GM18499 (cell line): ENCODE measurements at regions not wholly inside any gene's neighbourhood (a gene's known extent, or its start where the extent isn't known, plus 50 kb on each side); places are given as distances from the start of the nearest gene placed in this dataset.
"Not testable (repeated sequence)": the region's sequence is repeated elsewhere in the genome, so short reads cannot be mapped to it uniquely, and the experiment has no call there.

Experiments used
- ATAC-seq: cut with Tn5 transposase; IDR thresholded peaks from one replicate; pipeline ENCODE4 v1.9.1; 2021; ENCODE audit warnings: moderate number of reproducible peaks; ENCODE audit not compliant: insufficient read depth, unreplicated experiment

DNA sequence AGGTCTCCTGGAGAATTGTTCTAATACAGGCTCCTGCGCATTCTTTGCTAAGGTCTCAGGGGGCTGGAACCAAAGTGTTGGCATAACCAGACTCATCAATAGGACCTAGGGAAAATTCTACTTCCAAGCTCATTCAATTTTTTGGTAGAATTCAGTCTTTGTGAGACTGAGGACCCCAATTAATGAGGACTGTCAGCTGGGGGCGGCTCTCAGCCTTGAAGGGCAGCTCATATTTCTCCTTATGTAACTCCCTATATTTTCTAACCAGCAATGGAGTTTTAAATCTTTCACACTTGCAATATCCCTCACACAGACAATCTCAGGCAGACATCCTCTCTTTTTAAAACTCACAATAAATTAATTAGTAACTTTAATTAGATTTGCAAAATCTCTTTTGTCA is 476.4 kb upstream of the LRFN5 start:
- no peak for ATAC-seq

DNA sequence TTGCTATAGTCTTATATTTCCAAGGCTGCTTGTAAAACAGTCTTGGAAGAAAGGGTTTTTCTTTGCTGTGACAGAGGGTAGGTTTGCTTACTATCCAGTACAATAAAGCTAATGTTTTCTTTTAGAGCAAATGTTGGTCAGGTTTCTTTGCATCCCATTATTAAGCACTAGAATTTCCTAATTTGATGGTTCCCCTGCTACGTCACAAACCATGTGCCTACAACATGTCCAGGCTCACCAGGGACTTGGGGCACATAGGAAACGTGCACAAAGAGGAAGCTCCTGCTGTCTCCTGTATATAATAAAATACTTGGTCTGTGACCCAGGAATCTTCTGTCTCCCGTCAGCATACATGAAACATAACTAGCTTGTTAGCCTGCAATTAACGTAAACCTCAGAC is 486.3 kb upstream of the LRFN5 start:
- no peak for ATAC-seq

DNA sequence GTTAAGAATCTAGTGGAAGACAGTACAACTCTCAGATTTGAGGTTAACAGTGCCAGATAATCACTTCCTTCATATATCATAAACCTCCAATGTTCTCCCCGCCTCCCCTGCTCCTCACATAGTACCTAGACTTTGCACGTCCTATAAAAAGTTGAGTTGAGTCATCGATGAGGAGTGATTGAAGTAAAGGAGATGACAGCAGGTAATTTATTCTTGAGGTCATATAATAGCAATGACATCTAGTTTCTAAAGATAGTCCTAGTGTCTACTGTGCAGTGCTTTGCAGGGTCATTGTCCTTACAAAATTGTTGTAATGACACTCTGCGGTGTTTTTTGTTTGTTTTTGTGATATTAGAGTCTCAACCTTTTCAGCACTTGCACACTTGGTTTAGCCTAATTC is 510.5 kb upstream of the LRFN5 start:
- no peak for ATAC-seq

DNA sequence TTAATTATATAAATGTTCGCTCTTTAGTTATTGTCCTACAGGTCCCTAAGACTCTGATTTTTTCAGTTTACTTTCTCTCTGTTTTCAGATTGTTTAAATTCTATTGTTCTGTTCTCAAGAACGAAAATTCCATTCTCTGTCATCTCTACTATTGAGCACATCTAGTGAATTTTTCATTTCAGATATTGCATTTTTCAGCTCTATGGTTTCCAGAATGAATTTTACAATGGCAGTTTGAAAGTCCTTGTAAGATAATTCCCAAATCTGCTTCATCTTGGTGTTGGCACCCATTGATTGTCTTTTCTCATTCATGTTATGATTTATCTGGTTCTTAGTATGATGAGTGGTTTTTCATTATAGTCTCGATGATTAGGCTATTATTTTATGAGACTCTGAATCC is 519.6 kb upstream of the LRFN5 start:
- ATAC-seq: no peak

DNA sequence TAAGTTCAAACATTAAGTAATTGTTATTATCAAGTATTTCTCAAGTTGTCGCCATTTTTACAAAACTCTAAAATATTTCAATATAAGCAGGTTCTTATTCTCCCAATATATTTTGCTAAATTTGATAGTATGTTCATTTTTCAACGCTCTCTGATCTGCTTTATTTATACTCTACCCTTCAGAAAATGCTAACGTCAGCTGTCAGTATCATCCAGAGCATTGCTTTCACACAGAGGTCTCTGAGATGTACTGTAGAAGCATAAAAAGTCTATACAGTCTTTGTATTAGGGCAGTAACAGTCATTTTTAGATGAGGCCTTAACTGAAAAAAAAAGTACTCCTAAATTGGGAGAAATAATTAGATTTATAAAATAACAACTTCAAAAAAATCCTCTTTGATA is 533.1 kb upstream of the LRFN5 start:
- no peak for ATAC-seq

DNA sequence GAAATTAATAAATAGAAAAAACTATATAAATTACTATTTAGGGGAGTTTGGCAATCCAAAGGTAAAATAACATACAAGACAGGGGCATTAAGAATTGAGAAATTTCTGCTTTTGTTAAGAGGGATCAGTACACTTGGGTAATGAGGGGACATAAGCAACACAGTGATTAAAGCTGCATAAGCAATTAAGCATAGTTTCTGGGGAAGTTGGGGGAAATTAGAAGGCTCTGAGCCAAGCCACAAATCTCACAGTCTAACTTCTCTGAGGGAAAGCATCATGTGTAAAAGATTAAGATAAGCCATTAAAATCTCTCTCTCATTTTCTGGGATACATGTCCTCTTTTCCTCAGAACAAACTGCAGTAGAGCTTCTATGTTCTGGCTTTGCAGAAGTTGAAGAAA is 533.9 kb upstream of the LRFN5 start:
- no peak for ATAC-seq

DNA sequence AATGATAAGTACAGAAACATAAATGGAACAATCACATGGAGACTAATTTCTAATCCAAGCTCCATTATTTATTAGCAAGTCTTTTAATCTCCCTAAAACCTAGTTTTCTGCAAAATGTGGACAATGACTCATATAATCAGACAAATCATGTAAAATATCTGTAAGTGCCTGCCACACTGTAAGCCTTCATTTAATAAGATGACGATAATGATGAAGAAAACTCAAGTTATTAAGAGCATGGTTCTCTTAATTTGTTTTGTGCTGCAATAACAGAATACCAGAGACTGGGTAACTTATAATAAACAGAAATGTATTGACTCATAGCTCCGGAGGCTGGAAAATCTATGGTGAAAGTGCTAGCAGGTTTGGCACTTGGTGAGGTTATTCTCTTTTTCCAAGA is 535.3 kb upstream of the LRFN5 start:
- ATAC-seq: no peak

DNA sequence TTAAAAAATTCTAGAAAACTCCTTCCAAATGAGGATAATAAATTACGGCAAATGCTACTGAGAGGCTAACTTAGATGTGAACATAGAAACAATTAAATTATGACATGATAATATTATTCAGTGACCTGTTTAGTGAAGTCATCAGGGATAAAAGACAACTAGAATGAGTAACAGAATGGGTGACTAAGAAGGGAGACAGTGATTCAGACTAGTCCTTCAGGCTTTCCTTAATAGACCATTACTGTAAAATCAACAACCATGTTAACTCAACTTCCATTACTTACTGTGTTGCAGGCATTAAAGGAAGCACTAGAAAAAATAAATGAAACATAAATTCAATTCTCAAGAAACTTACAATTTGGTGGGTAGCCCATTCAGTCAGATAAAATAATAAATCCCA is 543.9 kb upstream of the LRFN5 start:
- no peak for ATAC-seq

DNA sequence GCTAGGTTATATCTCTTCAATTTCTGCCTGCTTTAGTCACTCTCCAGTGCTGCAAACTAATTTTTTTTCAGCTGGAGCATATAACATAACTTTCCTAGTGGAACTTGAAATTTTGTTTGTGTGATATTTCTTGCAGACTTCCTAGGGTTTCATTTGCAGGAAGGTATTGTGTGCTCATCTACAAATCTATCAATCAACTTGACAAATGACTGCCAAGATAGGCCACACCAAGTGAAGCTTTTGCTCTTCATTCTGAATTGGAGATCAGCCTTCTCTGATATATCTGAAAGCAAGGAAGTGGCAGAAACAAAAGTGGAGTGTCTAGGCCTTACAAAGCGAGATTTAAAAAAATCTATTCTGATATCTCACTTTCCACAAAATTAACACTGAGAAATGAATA is 551.1 kb upstream of the LRFN5 start:
- ATAC-seq: no peak

DNA sequence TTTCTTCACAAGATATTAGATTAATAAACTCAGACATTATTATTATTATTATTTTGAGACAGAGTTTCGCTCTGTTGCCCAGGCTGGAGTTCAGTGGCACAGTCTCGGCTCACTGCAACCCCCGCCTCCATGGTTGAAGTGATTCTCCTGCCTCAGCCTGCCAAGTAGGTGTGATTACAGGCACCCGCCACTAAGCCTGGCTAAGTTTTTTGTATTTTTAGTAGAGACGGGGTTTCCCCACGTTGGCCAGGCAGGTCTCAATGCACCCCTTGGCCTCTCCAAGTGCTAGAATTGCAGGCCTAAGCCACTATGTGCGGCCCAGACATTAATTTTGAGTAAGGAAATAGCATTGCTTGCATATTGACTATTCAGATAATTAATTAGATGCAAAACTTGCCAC is 554.9 kb upstream of the LRFN5 start:
- ATAC-seq: no peak

DNA sequence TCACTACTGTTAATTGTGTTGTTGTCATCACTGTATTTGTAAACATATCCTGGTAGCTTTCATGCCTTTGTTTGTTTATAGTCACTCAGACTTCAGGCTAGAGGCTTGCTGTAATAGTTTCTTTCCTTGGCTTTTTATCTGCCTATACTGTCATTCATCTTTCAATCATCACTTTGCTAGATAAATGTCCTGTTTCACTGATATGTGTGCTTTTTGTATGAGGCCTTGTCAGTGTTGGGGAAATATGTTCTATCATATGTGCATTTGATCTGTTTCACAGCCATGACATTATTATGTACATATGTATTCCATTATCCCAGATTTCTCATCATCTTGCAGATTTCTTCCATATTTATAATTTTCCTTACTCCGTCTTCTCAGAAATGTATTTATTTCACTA is 558.9 kb upstream of the LRFN5 start:
- no peak for ATAC-seq

DNA sequence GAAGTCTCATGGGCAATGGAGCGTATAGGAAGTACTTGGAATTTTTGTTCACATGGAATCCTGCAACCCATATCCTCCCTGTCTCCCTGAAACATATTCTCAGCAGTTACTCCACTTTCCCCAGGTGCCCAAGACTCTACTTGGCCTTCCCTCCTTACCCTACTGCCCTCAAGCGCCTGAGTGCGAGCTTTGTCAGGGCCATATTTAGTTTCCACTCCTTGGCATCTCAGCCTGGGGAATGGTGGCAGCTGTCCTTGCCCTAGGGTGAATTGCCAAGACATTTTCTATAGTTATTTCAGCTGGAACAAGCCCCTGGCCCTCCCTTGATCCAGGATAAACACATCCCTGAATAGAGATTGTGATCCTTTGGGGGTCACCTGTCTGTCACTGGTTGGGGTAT is 569.3 kb upstream of the LRFN5 start:
- ATAC-seq: no peak

DNA sequence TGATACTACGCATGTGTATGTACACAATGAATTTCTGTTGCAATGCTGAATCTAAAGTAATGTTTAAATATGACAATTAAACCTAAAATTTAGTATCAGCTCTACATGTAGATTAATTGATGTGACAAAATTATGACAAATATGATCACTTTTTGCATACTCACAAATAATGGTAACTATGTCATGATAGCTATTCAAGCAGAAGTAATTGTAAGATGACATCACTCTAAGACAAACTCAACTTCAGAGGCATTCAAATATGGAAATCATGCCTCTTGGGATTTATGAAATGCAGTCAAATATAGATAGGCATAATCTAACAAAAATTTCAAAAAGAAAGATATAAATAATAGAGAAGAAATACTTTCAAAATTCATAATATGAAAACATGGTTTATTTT is 571.7 kb upstream of the LRFN5 start:
- no peak for ATAC-seq

DNA sequence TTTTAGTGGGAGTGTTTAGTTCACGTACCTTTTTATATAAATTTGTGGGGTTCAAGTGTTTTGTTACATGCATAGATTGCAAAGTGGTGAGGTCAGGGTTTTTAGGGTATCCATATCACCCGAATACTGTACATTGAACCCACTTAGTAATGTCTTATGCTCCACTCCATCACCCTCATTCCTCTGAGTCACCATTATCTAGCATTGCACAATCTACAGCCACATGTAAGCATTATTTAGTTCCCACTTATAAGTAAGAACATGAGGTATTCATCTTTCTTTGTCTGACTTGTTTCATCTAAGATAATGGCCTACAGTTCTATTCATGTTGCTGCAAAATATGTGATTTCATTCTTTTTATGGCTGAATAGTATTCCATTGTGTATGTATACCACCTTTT is 583.7 kb upstream of the LRFN5 start:
- ATAC-seq: no peak

DNA sequence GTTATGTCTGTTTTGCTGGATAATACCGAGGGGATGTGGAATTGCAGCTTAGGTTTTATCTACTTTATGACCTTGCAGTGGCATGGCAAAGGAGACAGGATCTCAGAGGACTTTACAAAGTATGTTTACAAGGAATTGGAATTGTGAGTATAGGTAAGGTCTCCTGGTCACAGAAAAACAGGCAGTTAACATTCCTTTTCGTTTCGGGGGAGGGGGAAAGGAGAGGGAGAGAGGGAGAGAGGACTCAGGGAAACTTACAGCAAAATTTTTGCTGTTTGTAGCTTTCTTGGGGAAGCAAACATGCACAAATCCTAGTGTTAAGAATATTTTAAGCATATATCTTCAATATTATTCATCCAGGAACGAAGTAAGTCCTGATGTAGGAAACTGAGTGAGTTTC is 590.5 kb upstream of the LRFN5 start:
- no peak for ATAC-seq

DNA sequence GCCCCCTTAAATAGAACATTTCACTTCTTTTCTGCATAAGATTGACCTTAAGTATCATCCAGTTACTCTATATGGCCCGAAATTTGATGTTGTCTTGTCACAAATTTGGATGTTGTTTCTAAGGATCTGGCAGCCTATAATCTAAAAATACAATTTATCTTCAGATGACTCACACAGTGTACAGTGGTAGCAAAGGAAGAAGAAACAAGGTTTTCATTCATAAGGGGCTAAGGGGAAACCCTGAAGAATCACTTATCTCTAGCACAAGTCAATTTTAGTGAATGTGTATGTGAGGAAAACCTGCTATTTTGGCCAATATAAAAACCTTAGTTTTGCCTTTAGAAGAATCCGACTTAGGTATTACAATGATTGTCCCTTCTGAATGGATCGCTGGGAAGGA is 606.3 kb upstream of the LRFN5 start:
- ATAC-seq: no peak

DNA sequence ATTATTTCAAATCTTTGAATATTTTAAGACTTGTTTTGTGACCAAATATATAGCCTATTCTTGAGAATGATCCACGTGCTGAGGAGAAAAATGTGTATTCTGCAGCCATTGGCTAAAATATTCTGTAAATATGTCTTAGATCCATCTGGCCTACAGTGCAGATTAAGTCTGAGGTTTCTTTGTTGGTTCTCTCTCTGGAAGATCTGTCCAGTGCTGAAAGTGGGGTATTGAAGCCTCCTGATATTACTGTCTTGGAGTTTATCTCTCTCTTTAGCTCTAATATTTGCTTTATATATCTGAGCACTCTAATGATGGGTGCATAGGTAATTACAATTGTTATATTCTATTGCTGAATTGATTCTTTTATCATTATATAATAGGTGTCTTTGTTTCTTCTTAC is 617.4 kb upstream of the LRFN5 start:
- no peak for ATAC-seq

DNA sequence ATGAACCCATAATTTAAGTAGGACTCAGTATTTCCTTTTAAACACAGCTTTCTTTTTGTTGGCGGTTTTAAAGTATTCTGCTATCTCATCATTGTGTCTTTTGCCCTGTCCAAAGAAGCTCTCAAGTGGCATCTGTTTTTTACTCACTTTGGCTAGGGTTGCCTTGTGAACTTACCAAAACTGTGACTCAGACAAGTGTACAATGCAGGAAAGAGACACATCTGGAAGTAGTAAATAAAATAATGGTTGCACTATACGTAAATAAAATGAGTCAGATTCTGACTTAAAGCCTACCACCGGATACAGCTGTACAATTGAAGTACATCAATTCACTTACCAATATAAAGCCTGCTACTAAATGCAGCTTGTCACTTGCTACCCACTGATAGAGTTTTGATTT is 619.2 kb upstream of the LRFN5 start:
- ATAC-seq: no peak

DNA sequence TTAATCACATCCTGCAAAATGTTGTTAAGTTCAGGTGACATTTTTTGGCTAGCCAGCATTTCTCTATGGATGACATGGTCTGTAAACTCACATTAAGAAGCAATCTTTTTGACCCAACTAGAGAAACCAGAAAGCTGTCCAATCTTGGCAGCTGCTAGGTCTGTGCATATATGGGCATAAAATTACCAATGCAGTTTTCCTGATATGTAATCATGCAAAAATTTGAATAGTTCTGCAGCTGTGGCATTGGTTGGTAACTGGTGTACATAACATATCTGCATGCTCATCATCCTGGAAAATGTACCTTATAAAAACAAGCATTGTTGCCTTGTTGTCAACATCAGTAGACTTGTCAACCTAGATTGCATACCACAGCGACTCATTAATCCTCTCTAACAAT is 620.0 kb upstream of the LRFN5 start:
- ATAC-seq: no peak

DNA sequence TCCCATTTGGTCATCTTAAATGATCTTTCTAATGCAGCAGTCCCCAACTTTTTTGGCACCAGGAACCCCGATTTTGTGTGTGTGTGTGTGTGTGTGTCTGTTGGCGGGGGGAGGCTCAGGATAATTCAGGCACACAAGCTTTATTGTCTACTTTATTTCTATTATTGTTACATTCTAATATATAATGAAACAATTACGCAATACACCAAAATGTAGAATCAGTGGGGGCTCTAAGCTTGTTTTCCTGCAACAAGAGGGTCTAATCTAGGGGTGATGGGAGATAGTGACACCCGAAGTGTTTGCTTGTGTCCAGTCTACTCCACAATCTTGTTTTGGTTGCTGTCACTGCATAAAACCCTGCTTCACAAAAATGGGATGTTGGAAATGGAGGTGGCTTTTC is 621.1 kb upstream of the LRFN5 start:
- ATAC-seq: no peak

DNA sequence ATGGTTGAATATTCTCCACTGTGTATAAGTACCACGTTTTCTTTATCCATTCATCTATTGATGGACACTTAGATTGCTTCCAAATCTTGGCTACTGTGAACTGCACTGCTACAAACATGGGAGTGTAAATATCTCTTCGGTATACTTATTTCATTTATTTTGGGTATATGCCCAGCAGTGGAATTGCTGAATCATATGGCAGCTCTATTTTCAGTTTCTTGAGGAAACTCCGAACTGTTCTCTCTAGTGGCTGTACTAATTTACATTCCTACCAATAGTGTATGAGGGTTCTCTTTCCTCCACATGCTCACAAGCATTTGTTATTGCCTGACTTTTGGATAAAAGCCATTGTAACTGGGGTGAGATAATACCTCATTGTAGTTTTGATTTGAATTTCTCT is 623.1 kb upstream of the LRFN5 start:
- ATAC-seq: no peak

DNA sequence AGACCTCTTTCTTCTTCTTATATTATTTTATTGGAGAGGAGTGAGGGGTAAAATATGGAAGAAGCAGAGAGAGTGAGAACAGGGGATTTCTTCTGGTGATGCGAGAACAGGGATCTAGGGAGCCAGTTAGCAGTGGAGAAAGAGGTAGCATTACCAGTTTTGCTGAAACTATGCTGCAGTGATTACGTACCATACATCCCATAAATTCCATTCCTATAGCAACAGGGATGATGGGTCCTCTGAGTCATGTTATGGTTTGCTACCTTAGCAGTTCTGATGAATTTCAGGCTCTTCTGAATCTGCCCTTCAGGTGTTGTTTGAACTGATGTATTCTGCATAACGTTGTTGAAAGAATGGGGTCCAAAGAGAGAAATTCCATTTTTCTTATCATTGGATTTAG is 625.4 kb upstream of the LRFN5 start:
- ATAC-seq: no peak

DNA sequence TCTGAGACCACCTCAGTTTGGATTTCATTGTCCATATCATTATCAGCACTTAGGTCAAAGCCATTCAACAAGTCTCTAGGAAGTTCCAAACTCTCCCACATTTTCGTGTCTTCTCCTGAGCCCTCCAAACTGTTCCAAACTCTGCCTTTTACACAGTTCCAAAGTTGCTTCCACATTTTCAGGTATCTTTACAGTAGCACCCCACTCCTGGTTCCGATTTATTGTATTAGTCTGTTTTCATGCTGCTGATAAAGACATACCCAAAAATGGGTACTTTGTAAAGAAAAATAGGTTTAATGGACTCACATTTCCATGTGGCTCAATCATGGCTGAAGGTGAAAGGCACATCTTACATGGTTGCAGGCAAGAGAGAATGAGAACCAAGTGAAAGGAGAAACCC is 646.4 kb upstream of the LRFN5 start:
- not testable (repeated sequence) for ATAC-seq

DNA sequence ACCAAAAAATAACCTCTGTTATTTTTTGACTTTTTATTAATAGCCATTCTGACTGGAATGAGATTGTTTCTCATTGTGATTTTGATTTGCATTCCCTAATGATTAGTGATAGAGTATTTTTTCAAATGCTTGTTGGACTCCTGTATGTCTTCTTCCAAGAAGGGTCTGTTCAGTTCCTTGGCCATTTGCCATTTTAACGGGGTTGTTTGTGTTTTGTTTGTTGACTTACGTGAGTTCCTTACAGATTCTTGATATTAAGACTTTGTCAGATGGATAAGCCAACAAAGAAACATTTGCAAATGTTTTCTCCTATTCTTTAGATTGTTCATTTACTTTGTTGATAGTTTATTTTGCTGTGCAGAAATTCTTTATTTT is 651.6 kb upstream of the LRFN5 start:
- no peak for ATAC-seq
